Skeletal muscle tissue (tissue), 3 donors: ENCODE measurements at regions not wholly inside any gene's neighbourhood (a gene's known extent, or its start where the extent isn't known, plus 50 kb on each side); places are given as distances from the start of the nearest gene placed in this dataset.
A peak's percentile ranks its signal among the peaks of the same experiment; 100 is the strongest.
"Not testable (repeated sequence)": the region's sequence is repeated elsewhere in the genome, so short reads cannot be mapped to it uniquely, and the experiment has no call there.

Source experiments
- H3K27ac ChIP-seq: one replicate; pipeline ENCODE4 v1.7.0; 2013; ENCODE audit warnings: mild to moderate bottlenecking, low read depth, low read length, inconsistent platforms
- H3K27me3 ChIP-seq, 3 donors: one replicate each; pipeline ENCODE4 v1.7.0; 2013; ENCODE audit warnings: low read length in 3 of 3; ENCODE audit not compliant: control insufficient read depth in 3 of 3, insufficient read depth in 3 of 3
- H3K36me3 ChIP-seq, 3 donors: one replicate each; pipeline ENCODE4 v1.7.0; 2013; ENCODE audit warnings: low read length in 3 of 3; ENCODE audit not compliant: control insufficient read depth in 3 of 3, insufficient read depth in 3 of 3
- H3K4me1 ChIP-seq, 3 donors: one replicate each; pipeline ENCODE4 v1.7.0; 2013; ENCODE audit warnings: low read length in 3 of 3, mild to moderate bottlenecking in 3 of 3; ENCODE audit not compliant: control insufficient read depth in 3 of 3, insufficient read depth in 3 of 3
- H3K4me3 ChIP-seq, 3 donors: one replicate each; pipeline ENCODE4 v1.7.0; 2013; ENCODE audit warnings: low read length in 3 of 3
- H3K9ac ChIP-seq, 3 donors: one replicate each; pipeline ENCODE4 v1.7.0; 2013; ENCODE audit warnings: low read length in 3 of 3, mild to moderate bottlenecking in 3 of 3, moderate library complexity in 2 of 3, low read depth in 1 of 3
- H3K9me3 ChIP-seq, 3 donors: one replicate each; pipeline ENCODE4 v1.7.0; 2013; ENCODE audit warnings: low read length in 3 of 3; ENCODE audit not compliant: control insufficient read depth in 3 of 3
- donor health status: Osteomylitis.

- H3K27me3 ChIP-seq = no peaks in the 10 kb centered on the region
- H3K36me3 ChIP-seq = no peaks in the 10 kb centered on the region
- no peaks in the 10 kb centered on the region for H3K4me1 ChIP-seq
- H3K9me3 ChIP-seq = no peaks in the 10 kb centered on the region
- no peak overlapping the region for H3K9ac ChIP-seq
- no peak overlapping the region for H3K4me3 ChIP-seq
- H3K27ac ChIP-seq = peak overlapping the region; percentile 10
These were observed 133.4 kb downstream of the MACC1 start for GRCh38 chr7:20083781-20084180.

- no peaks in the 10 kb centered on the region for H3K4me1 ChIP-seq
- H3K27ac ChIP-seq = no peak overlapping the region
These were observed 138.1 kb downstream of the MACC1 start for GRCh38 chr7:20079080-20079479.

GRCh38 chr7:20076835-20077234 is 140.3 kb downstream of the MACC1 start:
- Histone ChIP-seq H3K9me3 (no peaks in the 10 kb centered on the region), H3K4me3 (no peak overlapping the region), H3K27ac (no peak overlapping the region), H3K9ac (no peak overlapping the region), H3K4me1 (no peaks in the 10 kb centered on the region), H3K36me3 (no peaks in the 10 kb centered on the region), H3K27me3 (no peaks in the 10 kb centered on the region)

More at GRCh38 chr7:20079080-20079479, 138.1 kb downstream of the MACC1 start:
- no peak overlapping the region for H3K9ac ChIP-seq
- H3K4me3 ChIP-seq = no peak overlapping the region
- H3K36me3 ChIP-seq = no peaks in the 10 kb centered on the region
- no peaks in the 10 kb centered on the region for H3K9me3 ChIP-seq
- no peaks in the 10 kb centered on the region for H3K27me3 ChIP-seq

- no peak overlapping the region for H3K9ac ChIP-seq
- no peaks in the 10 kb centered on the region for H3K9me3 ChIP-seq
- H3K27me3 ChIP-seq = no peaks in the 10 kb centered on the region
- H3K4me1 ChIP-seq = no peaks in the 10 kb centered on the region
- no peak overlapping the region for H3K27ac ChIP-seq
- H3K36me3 ChIP-seq = no peaks in the 10 kb centered on the region
- H3K4me3 ChIP-seq = no peak overlapping the region
These were observed 141.0 kb downstream of the MACC1 start for GRCh38 chr7:20075992-20076820.

GRCh38 chr7:20075440-20075839 is 141.7 kb downstream of the MACC1 start:
- no peak overlapping the region for H3K27ac ChIP-seq
- H3K4me1 ChIP-seq = no peaks in the 10 kb centered on the region
- no peak overlapping the region for H3K9ac ChIP-seq
- no peaks in the 10 kb centered on the region for H3K36me3 ChIP-seq
- H3K4me3 ChIP-seq = no peak overlapping the region
- no peaks in the 10 kb centered on the region for H3K27me3 ChIP-seq
- H3K9me3 ChIP-seq = no peaks in the 10 kb centered on the region

GRCh38 chr7:20068004-20068403 is 149.2 kb downstream of the MACC1 start:
- H3K4me3 ChIP-seq, H3K27ac ChIP-seq, H3K4me1 ChIP-seq, H3K9me3 ChIP-seq, H3K36me3 ChIP-seq, H3K27me3 ChIP-seq, H3K9ac ChIP-seq: not testable (repeated sequence)

GRCh38 chr7:20064974-20065862 is 152.0 kb downstream of the MACC1 start:
- no peaks in the 10 kb centered on the region for H3K27me3 ChIP-seq
- no peak overlapping the region for H3K9ac ChIP-seq
- H3K9me3 ChIP-seq = no peaks in the 10 kb centered on the region
- no peak overlapping the region for H3K4me3 ChIP-seq
- no peaks in the 10 kb centered on the region for H3K36me3 ChIP-seq
- H3K4me1 ChIP-seq = no peaks in the 10 kb centered on the region
- H3K27ac ChIP-seq = no peak overlapping the region

GRCh38 chr7:20064181-20064970 is 152.8 kb downstream of the MACC1 start:
- Histone ChIP-seq H3K36me3 (no peaks in the 10 kb centered on the region), H3K9ac (no peak overlapping the region), H3K27me3 (no peaks in the 10 kb centered on the region), H3K9me3 (no peaks in the 10 kb centered on the region), H3K4me3 (no peak overlapping the region), H3K4me1 (no peaks in the 10 kb centered on the region), H3K27ac (no peak overlapping the region)

- H3K27me3 ChIP-seq = no peaks in the 10 kb centered on the region
- no peak overlapping the region for H3K4me3 ChIP-seq
- no peaks in the 10 kb centered on the region for H3K4me1 ChIP-seq
- no peak overlapping the region for H3K9ac ChIP-seq
- no peak overlapping the region for H3K27ac ChIP-seq
- H3K36me3 ChIP-seq = no peaks in the 10 kb centered on the region
- H3K9me3 ChIP-seq = no peaks in the 10 kb centered on the region
These were observed 153.5 kb downstream of the MACC1 start for GRCh38 chr7:20063644-20064043.
